ENCODE measurements at regions not wholly inside any gene's neighbourhood (a gene's known extent, or its start where the extent isn't known, plus 50 kb on each side); places are given as distances from the start of the nearest gene placed in this dataset.

DNA sequence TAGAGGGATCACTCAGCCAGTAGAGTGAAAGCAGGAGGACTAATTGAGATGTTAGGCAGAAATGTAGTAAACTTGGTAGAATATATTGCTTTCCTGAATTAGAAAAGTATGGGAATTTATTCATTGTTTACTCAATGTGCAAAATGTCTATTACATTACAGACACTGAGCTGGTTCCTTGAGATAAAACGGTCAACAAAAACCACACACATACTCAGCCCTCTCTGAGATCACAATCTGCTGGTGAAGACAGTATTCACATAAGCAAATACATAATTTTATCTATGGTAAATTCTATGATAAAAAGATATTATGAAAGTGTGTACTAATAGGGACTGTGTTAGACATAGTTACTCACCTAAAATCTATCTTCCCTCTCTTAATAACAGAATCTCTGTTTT is 833.5 kb downstream of the KCNA4 start:
- no peak for ATAC-seq
- Histone ChIP-seq H3K27ac (no peak overlapping the region), H3K36me3 (no peaks in the 10 kb centered on the region), H3K4me3 (no peak overlapping the region), H3K27me3 (no peaks in the 10 kb centered on the region), H3K4me1 (no peaks in the 10 kb centered on the region), H3K9me3 (no peaks in the 10 kb centered on the region)
- no peak for DNase-seq
- intact Hi-C loops (cut with DNase I; ENCODE audit: low total_unique reads) = no loop called here
- in situ Hi-C loops (cut with MboI; ENCODE audit: low sequenced_read_pairs in 4 of 4) = no loop called here
- TF ChIP-seq POLR2A (IDR thresholded peaks at IDR 0.05) = no peak
- TF ChIP-seq, protein P1, sequence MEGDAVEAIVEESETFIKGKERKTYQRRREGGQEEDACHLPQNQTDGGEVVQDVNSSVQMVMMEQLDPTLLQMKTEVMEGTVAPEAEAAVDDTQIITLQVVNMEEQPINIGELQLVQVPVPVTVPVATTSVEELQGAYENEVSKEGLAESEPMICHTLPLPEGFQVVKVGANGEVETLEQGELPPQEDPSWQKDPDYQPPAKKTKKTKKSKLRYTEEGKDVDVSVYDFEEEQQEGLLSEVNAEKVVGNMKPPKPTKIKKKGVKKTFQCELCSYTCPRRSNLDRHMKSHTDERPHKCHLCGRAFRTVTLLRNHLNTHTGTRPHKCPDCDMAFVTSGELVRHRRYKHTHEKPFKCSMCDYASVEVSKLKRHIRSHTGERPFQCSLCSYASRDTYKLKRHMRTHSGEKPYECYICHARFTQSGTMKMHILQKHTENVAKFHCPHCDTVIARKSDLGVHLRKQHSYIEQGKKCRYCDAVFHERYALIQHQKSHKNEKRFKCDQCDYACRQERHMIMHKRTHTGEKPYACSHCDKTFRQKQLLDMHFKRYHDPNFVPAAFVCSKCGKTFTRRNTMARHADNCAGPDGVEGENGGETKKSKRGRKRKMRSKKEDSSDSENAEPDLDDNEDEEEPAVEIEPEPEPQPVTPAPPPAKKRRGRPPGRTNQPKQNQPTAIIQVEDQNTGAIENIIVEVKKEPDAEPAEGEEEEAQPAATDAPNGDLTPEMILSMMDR (IDR thresholded peaks at IDR 0.05 in 4 of 5, conservative IDR thresholded peaks at IDR 0.05 in 1 of 5) = no peak

DNA sequence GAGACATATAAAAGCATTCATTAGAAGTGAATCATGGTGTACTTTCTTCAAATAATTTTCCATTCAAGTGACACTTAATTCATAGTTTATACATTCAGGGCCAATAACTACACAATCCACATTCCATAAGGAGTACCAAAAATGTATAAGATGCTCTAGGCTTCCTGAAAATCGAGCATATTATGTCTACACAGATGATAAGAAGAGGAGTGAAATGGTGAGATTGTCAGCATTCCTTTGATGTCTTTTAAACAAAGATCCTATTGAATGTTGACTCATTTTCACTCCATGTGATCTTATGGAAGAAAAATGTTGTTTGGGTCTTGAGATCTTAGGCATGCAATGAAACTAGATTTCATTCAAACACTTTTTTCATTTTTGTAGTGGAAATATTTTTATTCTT is 843.2 kb downstream of the KCNA4 start:
- in situ Hi-C loops (cut with MboI; ENCODE audit: low sequenced_read_pairs in 4 of 4) = no loop called here
- TF ChIP-seq POLR2A (IDR thresholded peaks at IDR 0.05) = no peak
- TF ChIP-seq, protein P1 (IDR thresholded peaks at IDR 0.05 in 4 of 5, conservative IDR thresholded peaks at IDR 0.05 in 1 of 5) = no peak
- no peak for DNase-seq

DNA sequence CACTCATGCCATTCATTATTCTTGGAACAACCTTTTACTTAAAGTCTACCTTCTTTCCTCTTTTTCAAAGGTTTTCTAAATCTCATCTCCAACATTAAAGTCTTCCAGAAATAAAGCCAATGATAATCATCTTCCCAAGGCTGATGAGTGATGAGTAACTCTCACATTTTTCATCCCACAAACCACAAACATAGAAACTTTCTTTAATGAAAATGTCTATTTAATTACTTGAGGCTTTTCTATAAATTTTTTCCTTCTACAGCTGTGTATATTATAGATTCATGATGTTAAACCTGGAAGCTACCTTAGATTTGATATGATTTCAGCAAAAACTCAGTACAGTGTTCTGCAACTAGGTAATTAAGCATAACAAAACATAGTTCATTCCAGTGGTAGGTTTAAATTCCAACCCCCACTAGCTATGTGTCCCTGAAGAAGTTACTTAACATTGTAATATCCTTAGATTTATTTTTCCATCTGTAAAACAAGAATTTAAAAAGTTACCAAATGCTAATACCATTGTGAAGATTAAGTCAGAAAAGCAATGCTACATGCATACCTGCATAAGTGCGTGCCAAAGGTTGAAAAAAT is 845.4 kb downstream of the KCNA4 start:
- Histone ChIP-seq H3K27ac (no peak overlapping the region), H3K9me3 (no peaks in the 10 kb centered on the region), H3K4me3 (no peak overlapping the region), H3K36me3 (no peaks in the 10 kb centered on the region), H3K4me1 (no peaks in the 10 kb centered on the region), H3K27me3 (no peaks in the 10 kb centered on the region)
- ATAC-seq (no peak), DNase-seq (no peak)
- in situ Hi-C loops (cut with MboI; ENCODE audit: low sequenced_read_pairs in 4 of 4) = no loop called here
- TF ChIP-seq, protein P1 (IDR thresholded peaks at IDR 0.05 in 4 of 5, conservative IDR thresholded peaks at IDR 0.05 in 1 of 5) = no peak
- no peak for TF ChIP-seq POLR2A (IDR thresholded peaks at IDR 0.05)
- intact Hi-C loops (cut with DNase I; ENCODE audit: low total_unique reads) = no loop called here

More for the DNA sequence above, 843.2 kb downstream of the KCNA4 start:
- no peaks in the 10 kb centered on the region for H3K27me3 ChIP-seq
- H3K4me3 ChIP-seq = no peak overlapping the region
- H3K27ac ChIP-seq = no peak overlapping the region
- no peaks in the 10 kb centered on the region for H3K9me3 ChIP-seq
- no peaks in the 10 kb centered on the region for H3K36me3 ChIP-seq
- intact Hi-C loops (cut with DNase I; ENCODE audit: low total_unique reads) = no loop called here
- ATAC-seq = no peak
- H3K4me1 ChIP-seq = no peaks in the 10 kb centered on the region

DNA sequence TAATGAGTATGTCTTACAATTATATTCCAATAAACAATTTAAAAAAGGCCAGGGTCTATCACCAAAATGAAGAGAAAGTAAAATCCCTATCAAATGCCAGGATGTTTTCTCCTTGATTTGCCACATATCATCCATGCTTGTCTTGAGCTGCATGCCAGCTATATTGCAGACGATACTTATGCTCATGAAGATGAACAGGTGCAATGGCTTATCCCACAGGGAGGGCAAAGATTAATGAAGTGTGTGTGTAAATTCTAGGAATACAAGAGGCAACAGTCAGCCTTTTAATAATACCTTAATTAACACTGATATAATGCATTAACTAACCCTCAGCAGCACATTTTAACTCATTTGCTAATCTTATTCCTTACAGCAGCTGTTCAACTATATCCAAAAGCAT is 850.5 kb downstream of the KCNA4 start:
- ATAC-seq (no peak), DNase-seq (no peak)
- TF ChIP-seq POLR2A (IDR thresholded peaks at IDR 0.05) = no peak
- TF ChIP-seq, protein P1 (IDR thresholded peaks at IDR 0.05 in 4 of 5, conservative IDR thresholded peaks at IDR 0.05 in 1 of 5) = no peak
- in situ Hi-C loops (cut with MboI; ENCODE audit: low sequenced_read_pairs in 4 of 4) = no loop called here
- intact Hi-C loops (cut with DNase I; ENCODE audit: low total_unique reads) = no loop called here
- no peaks in the 10 kb centered on the region for H3K9me3 ChIP-seq
- no peak overlapping the region for H3K27ac ChIP-seq
- H3K27me3 ChIP-seq = no peaks in the 10 kb centered on the region
- H3K4me1 ChIP-seq = no peaks in the 10 kb centered on the region
- no peak overlapping the region for H3K4me3 ChIP-seq
- no peaks in the 10 kb centered on the region for H3K36me3 ChIP-seq

DNA sequence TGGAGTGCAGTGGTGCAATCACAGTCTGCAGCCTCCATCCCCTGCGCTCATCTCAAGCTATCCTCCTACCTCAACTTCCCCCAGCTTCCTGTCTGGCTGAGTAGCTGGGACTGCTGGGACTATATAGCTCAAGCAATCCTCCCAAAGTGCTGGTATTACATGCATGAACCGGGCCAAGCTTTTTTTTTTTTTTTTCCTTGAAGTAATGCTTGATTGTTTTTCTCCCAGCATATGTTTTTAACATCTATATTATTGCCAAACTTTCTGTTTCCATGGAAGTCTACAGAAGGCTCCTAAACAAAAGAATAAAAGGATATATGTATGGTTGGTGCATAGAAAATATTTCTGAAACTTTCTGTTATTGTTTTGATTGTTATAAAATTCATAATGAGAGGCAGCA is 853.6 kb downstream of the KCNA4 start:
- ATAC-seq = no peak
- no peak for DNase-seq
- H3K4me1 ChIP-seq = no peaks in the 10 kb centered on the region
- no peak for TF ChIP-seq POLR2A (IDR thresholded peaks at IDR 0.05)
- TF ChIP-seq, protein P1 (IDR thresholded peaks at IDR 0.05 in 4 of 5, conservative IDR thresholded peaks at IDR 0.05 in 1 of 5) = no peak
- H3K27me3 ChIP-seq = no peaks in the 10 kb centered on the region
- in situ Hi-C loops (cut with MboI; ENCODE audit: low sequenced_read_pairs in 4 of 4) (no loop called here), intact Hi-C loops (cut with DNase I; ENCODE audit: low total_unique reads) (no loop called here)
- no peak overlapping the region for H3K4me3 ChIP-seq
- H3K36me3 ChIP-seq = no peaks in the 10 kb centered on the region
- H3K9me3 ChIP-seq = no peaks in the 10 kb centered on the region
- H3K27ac ChIP-seq = no peak overlapping the region
